Type B pancreatic cell (in vitro differentiated cells): ENCODE measurements at regions not wholly inside any gene's neighbourhood (a gene's known extent, or its start where the extent isn't known, plus 50 kb on each side); places are given as distances from the start of the nearest gene placed in this dataset.
"Not testable (repeated sequence)": the region's sequence is repeated elsewhere in the genome, so short reads cannot be mapped to it uniquely, and the experiment has no call there.

ENCODE experiments used
- DNase-seq: peaks from one replicate; pipeline ENCODE4 v3.0.0; 2021; ENCODE audit warnings: mixed read lengths; ENCODE audit not compliant: unreplicated experiment; ENCODE audit errors: extremely low spot score
- H3K27ac Mint-ChIP-seq: 2 replicates; pipeline ENCODE4 v1.8.0; 2021; ENCODE audit warnings: mild to moderate bottlenecking, mixed read lengths
- H3K27me3 Mint-ChIP-seq: 2 replicates; pipeline ENCODE4 v1.8.0; 2021; ENCODE audit warnings: mixed read lengths
- H3K36me3 Mint-ChIP-seq: 2 replicates; pipeline ENCODE4 v1.8.0; 2021; ENCODE audit warnings: mixed read lengths
- H3K4me1 Mint-ChIP-seq: one replicate; pipeline ENCODE4 v1.8.0; 2021; ENCODE audit warnings: mixed read lengths; ENCODE audit not compliant: unreplicated experiment
- H3K4me3 Mint-ChIP-seq: 2 replicates; pipeline ENCODE4 v1.8.0; 2021; ENCODE audit warnings: mild to moderate bottlenecking, mixed read lengths
- H3K9me3 Mint-ChIP-seq: 2 replicates; pipeline ENCODE4 v1.8.0; 2021; ENCODE audit warnings: mixed read lengths

DNA sequence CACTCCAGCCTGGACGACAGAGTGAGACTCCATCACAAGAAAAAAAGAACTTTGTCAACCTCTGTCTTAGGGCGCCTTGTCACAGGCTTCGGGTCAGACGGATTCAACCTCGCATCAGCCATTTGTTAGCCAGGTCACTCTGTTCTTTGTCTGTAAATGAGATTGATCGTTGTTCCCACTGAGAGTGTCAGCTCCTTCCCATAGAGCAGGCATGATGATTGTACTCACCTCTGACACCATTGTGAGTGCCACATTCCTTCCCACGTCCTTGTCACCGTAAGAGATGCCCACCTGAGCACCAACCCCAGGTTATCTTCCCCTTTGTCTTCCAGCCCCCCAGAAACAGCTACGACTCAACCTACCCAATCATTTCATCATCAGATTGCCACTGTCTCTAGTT lies 107.4 kb downstream of the NSUN5 start:
- not testable (repeated sequence) for H3K27me3 Mint-ChIP-seq, H3K36me3 Mint-ChIP-seq, H3K27ac Mint-ChIP-seq, H3K4me3 Mint-ChIP-seq, H3K9me3 Mint-ChIP-seq, H3K4me1 Mint-ChIP-seq, DNase-seq

DNA sequence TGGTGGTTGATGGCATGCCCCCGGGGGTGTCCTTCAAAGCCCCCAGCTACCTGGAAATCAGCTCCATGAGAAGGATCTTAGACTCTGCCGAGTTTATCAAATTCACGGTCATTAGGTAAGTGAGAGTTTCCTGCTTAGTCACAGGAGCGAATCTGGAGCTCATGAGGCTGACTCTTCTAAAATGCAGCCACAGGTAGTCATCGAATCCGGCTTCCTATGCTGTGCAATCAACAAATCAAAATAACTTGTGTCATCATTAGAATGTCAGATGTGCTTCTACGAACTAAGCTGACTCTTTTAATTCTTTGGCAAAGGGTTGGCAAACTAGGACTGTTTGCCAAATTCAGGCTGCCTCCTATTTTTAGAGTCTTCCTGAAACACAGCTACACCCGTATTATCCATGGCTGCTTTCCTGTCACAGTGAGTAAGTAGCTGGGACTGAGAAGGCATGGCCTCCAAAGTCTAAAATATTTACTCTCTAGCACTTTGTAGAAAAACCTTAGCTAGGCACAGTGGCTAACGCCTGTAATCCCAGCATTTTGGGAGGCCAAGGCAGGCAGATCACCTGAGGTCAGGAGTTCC lies 108.0 kb downstream of the NSUN5 start:
- not testable (repeated sequence) for H3K27me3 Mint-ChIP-seq, H3K4me1 Mint-ChIP-seq, DNase-seq, H3K4me3 Mint-ChIP-seq, H3K36me3 Mint-ChIP-seq, H3K27ac Mint-ChIP-seq, H3K9me3 Mint-ChIP-seq

DNA sequence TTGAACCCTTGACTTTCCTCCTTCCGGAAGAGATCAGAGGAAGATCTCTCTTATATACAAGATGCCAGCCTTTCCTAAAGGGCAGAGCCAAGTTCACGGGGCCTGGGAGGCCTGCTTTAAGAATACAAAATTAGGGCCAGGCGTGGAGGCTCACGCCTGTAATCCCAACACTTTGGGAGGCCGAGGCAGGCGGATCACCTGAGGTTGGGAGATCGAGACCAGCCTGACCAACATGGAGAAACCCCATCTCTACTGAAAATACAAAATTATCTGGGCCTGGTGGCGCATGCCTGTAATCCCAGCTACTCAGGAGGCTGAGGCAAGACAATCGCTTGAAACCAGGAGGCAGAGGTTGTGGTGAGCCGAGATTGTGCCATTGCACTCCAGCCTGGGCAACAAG lies 108.2 kb upstream of the SPDYE9 start:
- H3K4me1 Mint-ChIP-seq, H3K36me3 Mint-ChIP-seq, H3K27ac Mint-ChIP-seq, H3K27me3 Mint-ChIP-seq, H3K4me3 Mint-ChIP-seq, H3K9me3 Mint-ChIP-seq, DNase-seq: not testable (repeated sequence)

DNA sequence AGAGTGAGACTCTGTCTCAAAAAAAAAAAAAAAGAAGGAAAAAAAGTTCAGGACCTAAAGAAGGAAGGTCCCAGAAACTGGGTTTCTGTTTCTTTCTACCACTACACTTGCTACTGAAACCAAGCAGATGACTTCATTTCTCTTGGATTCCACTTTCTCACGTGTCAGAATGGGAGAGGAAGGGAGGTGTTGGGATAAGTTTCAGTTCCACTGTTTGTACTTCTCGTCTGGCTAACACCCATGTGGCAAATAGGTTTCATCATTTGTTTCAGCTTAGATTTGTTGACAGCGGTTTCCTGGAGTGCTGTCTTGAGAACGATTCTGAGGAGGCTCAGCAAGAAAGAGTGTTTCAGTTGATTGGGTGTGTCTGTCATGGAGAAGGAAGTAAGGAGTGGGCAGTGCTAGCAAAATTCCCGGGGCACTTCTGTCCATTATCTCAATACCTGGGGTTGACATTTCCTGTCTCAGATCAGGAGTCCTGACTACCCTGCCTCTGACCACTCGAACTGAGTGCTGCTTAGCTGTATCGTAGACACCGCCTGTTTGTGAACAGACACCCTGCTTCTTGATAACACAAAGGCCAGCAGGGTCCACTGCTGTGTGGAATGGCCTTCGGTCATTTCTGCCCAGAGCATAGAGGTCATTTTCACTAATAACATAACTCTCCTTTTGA lies 104.8 kb upstream of the SPDYE9 start:
- not testable (repeated sequence) for DNase-seq, H3K4me1 Mint-ChIP-seq, H3K9me3 Mint-ChIP-seq, H3K27me3 Mint-ChIP-seq, H3K4me3 Mint-ChIP-seq, H3K36me3 Mint-ChIP-seq, H3K27ac Mint-ChIP-seq

DNA sequence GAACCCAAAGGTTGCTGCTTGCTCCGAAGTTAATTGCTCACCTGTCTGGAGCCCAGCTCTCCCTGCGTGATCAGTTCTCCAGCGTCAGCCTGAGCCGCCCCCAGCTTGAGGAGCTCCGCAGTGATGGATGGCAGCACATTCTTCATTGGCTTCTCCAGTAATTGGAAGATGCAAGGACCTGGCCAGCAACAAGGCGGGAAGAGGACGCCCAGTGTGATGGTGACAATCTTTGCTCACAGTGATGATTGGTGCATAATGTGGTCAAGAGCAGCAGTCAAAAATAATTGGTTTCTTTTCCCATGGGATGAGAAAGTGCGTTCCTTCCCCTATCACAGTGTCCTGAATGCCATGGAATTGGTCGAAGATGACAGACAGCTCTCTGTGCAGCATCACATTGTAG lies 102.4 kb upstream of the SPDYE9 start:
- not testable (repeated sequence) for DNase-seq, H3K4me1 Mint-ChIP-seq, H3K36me3 Mint-ChIP-seq, H3K27me3 Mint-ChIP-seq, H3K27ac Mint-ChIP-seq, H3K4me3 Mint-ChIP-seq, H3K9me3 Mint-ChIP-seq

DNA sequence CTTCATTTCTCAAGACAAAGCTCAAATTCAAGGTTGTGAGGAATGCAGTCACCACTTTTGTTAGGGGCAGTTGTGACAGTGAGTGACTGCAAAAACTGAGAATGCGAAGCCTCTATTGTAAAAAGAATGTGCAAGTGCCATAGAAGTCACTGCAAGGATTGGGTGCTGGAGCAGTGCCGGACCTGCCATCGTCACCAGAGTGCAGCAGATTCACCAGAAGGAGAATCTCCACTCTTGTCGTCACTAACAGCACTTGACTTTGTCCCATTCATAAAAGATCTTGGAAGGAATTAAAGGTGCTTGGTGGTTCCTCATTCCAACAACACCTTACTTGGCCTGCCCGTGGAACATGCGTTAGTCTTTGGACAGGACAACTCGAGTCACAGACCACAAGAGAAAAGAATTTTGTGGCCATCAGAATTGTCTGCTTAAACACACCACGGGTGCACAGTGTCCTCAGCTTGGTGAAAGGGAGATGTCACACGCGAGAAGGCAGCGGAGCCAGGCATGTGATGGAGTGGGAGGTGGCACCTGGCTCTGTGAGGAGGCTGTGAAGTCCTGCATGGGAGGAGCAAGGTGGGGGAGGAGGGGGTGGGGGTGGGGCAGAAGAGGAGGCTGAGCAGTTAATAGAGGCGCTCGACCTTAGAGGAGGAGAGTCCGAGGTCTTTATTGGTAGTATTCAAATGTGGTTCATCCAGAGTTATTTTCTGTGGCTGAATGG lies 100.9 kb upstream of the SPDYE9 start:
- not testable (repeated sequence) for H3K4me3 Mint-ChIP-seq, H3K27me3 Mint-ChIP-seq, DNase-seq, H3K4me1 Mint-ChIP-seq, H3K36me3 Mint-ChIP-seq, H3K27ac Mint-ChIP-seq, H3K9me3 Mint-ChIP-seq

DNA sequence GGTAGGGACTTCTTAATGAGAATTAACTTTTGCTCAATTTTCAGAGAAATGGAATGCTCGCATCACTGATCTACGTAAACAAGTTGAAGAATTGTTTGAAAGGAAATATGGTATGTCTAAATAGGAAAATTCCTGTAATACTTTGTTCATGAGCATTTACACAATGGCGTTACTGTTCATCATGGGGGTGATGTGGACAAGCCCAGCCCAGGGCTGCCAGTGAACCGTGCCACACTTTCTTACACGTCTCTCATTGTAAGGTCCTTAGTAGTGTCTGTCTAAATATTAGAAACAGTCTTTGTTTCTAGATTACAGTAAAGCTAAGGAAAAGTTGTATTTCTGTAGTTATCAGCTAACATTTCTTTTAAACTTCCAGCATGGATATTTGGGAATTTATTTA lies 91.0 kb upstream of the SPDYE9 start:
- H3K36me3 Mint-ChIP-seq, H3K4me1 Mint-ChIP-seq, DNase-seq, H3K27me3 Mint-ChIP-seq, H3K4me3 Mint-ChIP-seq, H3K9me3 Mint-ChIP-seq, H3K27ac Mint-ChIP-seq: not testable (repeated sequence)

DNA sequence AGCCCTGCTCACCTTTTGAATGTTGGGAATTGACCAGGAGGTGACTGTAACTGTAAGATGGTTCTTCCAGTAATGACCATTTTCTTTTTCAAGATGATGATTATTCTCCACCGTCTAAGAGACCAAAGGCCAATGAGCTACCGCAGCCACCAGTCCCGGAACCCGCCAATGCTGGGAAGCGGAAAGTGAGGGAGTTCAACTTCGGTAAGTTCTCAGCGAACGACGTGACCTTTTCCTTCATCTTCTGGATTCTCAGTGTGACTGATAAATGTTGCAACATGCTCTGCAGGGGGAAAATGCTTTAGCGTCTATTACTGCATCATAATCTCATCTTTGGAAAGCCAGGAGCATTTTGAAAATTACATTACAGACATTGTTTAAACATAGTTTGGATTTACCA lies 89.5 kb upstream of the SPDYE9 start:
- not testable (repeated sequence) for H3K4me1 Mint-ChIP-seq, H3K9me3 Mint-ChIP-seq, DNase-seq, H3K4me3 Mint-ChIP-seq, H3K27ac Mint-ChIP-seq, H3K27me3 Mint-ChIP-seq, H3K36me3 Mint-ChIP-seq

DNA sequence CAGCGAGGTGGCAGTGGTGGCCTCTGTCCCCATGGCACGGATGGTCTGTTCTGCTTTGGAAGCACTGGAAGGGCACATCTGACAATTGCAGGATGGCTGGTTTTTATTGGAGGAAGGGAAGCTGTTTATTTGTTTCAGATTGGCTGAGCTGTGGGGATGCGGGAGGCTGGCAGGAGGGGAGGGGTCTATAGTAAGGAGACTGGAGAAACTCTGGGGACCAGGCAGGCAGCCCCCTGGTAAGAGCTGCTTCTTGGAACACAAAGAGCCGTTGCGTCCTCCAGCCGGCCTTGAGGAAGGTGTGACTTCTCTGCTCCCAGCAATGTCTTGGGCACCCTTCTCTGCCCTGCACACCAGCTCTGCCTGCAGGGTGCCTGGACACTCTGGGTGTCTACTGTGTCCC lies 85.1 kb upstream of the SPDYE9 start:
- DNase-seq, H3K27ac Mint-ChIP-seq, H3K4me3 Mint-ChIP-seq, H3K4me1 Mint-ChIP-seq, H3K27me3 Mint-ChIP-seq, H3K36me3 Mint-ChIP-seq, H3K9me3 Mint-ChIP-seq: not testable (repeated sequence)

DNA sequence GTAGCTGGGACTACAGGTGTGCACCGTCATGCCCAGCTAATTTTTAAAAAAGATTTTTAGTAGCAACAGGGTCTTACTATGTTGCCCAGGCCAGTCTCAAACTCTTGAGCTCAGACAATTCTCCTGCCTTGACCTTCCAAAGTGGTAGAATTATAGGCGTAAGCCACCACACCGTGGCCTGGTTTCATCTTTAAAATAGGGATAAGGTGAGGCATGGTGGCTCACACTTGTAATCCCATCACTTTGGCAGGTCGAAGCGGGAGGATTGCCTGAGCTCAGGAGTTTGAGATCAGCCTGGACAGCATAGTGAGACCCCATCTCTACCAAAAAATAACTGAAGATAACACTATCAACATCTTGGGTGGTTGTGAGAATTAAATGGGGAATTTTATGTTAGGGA lies 84.6 kb upstream of the SPDYE9 start:
- not testable (repeated sequence) for H3K36me3 Mint-ChIP-seq, H3K27ac Mint-ChIP-seq, H3K9me3 Mint-ChIP-seq, H3K27me3 Mint-ChIP-seq, H3K4me3 Mint-ChIP-seq, H3K4me1 Mint-ChIP-seq, DNase-seq

DNA sequence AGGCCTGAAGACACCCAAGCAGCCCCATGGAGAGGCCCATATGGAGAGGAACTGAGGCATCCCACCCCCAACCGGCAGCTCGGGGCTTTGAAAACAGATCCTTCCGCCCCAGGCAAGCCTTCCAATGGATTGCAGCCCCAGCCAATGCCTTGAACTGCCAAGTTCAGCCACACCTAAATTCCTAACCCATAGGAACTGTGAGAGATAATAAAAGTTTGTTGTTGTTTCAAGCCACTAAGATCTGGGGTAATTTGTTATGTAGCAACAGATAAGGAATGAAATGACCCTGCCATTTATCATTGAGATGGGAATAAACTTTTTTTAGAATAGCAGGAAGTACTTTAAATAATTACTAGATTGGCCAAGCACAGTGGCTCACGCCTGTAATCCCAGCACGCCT lies 80.3 kb upstream of the SPDYE9 start:
- not testable (repeated sequence) for DNase-seq, H3K36me3 Mint-ChIP-seq, H3K4me1 Mint-ChIP-seq, H3K27me3 Mint-ChIP-seq, H3K4me3 Mint-ChIP-seq, H3K27ac Mint-ChIP-seq, H3K9me3 Mint-ChIP-seq

DNA sequence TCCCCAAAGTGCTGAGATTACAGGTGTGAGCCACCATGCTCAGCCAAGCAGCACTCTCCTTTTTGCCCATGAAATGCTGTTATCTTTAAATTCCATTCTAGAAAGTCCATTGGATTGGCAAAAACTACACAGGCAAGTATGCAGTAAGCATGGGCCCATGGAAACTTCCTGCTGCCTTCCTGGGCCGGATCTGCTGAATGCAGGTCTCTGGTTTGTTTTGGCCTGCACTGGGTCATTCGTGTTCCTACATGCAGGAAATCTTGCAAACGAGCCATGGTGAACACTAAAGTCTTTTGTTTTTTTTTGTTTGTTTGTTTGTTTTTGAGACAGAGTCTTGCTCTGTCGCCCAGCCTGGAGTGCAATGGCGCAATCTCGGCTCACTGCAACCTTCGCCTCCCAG lies 76.8 kb upstream of the SPDYE9 start:
- not testable (repeated sequence) for H3K36me3 Mint-ChIP-seq, H3K27ac Mint-ChIP-seq

DNA sequence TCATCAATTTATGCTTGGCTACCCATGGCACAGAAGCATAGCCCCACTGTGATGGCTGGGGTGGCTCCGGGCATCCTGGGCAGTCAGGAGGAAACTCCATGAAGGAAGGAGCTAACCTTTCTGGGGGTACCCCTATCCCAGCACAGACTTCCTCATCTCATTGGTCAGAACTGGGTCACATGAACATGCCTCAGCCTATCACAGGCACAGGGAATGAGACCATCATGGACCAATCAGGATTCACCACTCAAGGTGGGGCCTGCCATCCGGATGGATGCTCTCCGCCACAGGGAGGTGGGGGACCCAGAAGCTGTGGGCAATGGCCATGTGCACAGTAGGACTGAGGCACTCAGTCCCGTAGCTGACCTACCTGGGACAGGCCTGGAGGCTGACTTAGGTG lies 75.9 kb upstream of the SPDYE9 start:
- DNase-seq, H3K4me1 Mint-ChIP-seq, H3K36me3 Mint-ChIP-seq, H3K27me3 Mint-ChIP-seq, H3K9me3 Mint-ChIP-seq, H3K4me3 Mint-ChIP-seq, H3K27ac Mint-ChIP-seq: not testable (repeated sequence)

More for the DNA sequence above, 76.8 kb upstream of the SPDYE9 start:
- H3K4me3 Mint-ChIP-seq, DNase-seq, H3K27me3 Mint-ChIP-seq, H3K9me3 Mint-ChIP-seq, H3K4me1 Mint-ChIP-seq: not testable (repeated sequence)

DNA sequence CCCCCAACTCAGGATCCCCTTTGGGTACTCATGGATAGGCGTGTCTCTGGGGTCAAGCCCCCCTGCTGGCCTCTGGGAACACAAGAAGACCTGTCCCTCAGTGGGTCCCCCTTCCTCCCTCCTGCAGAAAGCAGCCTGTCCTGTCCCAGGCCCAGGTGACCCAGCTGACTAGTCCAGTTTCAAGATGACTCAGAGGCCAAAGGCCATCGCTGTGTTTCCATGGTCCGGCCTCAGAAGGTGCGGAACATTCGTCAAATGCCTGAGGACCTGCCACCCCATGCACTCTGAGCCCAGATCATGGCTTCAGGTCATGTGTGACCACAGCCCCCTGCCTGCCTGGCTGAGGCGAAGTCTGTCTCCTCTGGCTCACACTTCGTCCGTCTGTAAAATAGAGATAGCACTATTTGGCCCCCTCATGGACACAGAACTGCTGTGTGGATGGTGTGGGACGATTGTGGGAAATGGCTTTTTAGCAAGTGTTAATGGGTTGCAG lies 71.4 kb upstream of the SPDYE9 start:
- H3K9me3 Mint-ChIP-seq, H3K27ac Mint-ChIP-seq: not testable (repeated sequence)

More for the DNA sequence above, 71.4 kb upstream of the SPDYE9 start:
- not testable (repeated sequence) for H3K4me1 Mint-ChIP-seq, H3K27me3 Mint-ChIP-seq, H3K36me3 Mint-ChIP-seq, DNase-seq, H3K4me3 Mint-ChIP-seq
